Panc1 (cell line): ENCODE measurements at regions not wholly inside any gene's neighbourhood (a gene's known extent, or its start where the extent isn't known, plus 50 kb on each side); places are given as distances from the start of the nearest gene placed in this dataset.

Source experiments
- CTCF ChIP-seq: fragments of 450-650 bp; IDR thresholded peaks from 2 replicates; pipeline ENCODE4 v1.5.1; 2017; ENCODE audit warnings: mild to moderate bottlenecking
- SIN3A ChIP-seq: IDR thresholded peaks from 2 replicates; pipeline ENCODE4 v1.6.1; 2012; ENCODE audit warnings: low read depth, mild to moderate bottlenecking, low read length, moderate library complexity, borderline replicate concordance; ENCODE audit not compliant: insufficient read depth
- TCF7L2 ChIP-seq: IDR thresholded peaks from 2 replicates; pipeline ENCODE4 v1.6.1; 2011; ENCODE audit warnings: mild to moderate bottlenecking, low read depth, low read length, inconsistent platforms

GRCh38 chr1:202072211-202072765 lies 50.4 kb upstream of the GPR37L1 start:
- TF ChIP-seq CTCF (no peak), TCF7L2 (no peak), SIN3A (no peak)
